ENCODE measurements at regions not wholly inside any gene's neighbourhood (a gene's known extent, or its start where the extent isn't known, plus 50 kb on each side); places are given as distances from the start of the nearest gene placed in this dataset.

DNA sequence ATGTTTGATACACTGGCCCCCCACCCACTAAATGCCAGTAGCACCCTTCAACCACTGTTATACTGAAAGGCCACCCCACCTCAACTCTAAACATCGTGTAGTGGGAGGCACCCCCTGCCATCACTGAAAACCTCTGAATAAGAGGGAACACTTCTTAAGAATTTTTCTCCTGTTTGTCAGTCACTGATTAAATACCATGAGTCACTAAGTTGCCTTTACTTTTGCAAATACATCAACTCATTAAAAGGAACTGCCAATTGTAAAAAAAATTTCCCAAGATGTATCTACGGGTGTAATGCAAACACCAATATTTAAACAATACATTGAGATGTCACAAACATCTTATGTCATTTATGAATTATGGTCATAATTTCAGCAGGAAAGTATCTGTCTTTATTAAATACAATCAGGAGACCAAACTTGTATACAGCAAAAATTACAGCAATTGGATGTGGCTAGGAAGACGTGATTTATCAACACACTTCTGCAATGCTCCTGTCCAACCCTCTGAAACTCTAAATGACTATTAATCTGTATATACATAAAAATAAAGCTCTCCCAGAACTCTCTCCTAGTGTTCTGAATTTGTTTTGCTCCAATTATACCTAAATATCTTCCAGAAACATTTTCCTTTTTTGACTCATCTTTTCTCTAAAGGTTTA is 144.1 kb upstream of the STK17B start:
- no peak overlapping the region for H3K4me3 ChIP-seq (replicated peaks in 1 of 3; ENCODE audit: low read depth in 2 of 3, low read length in 3 of 3)
- no peak overlapping the region for H3K4me3 Mint-ChIP-seq
- peaks cover 1 to 4% (median 4%) of the 10 kb centered on the region in 3 donors for H3K27me3 Mint-ChIP-seq (ENCODE audit: low read depth in 3 of 3)
- no peak overlapping the region for H2AFZ ChIP-seq (ENCODE audit: insufficient read depth, low read depth, low read length, poor library complexity, severe bottlenecking)
- H3K27me3 ChIP-seq (ENCODE audit: control insufficient read depth in 2 of 2, insufficient read depth in 2 of 2, low read length in 2 of 2) = no peaks in the 10 kb centered on the region
- H3K36me3 ChIP-seq (replicated peaks in 1 of 2; ENCODE audit: control insufficient read depth in 1 of 2, insufficient read depth in 2 of 2, low read length in 2 of 2) = no peaks in the 10 kb centered on the region
- H3K9ac ChIP-seq (ENCODE audit: insufficient read depth, low read length, poor library complexity, severe bottlenecking) = no peak overlapping the region
- no peaks in the 10 kb centered on the region for H3K4me1 Mint-ChIP-seq
- no peak for DNase-seq
- H3K9me3 ChIP-seq (replicated peaks in 1 of 2; ENCODE audit: control insufficient read depth in 1 of 2, insufficient read depth in 1 of 2, low read length in 2 of 2) = no peaks in the 10 kb centered on the region
- 100% methylated on average over 1 of the region's 3 CpGs for WGBS (ENCODE audit: insufficient coverage)
- H3K27ac Mint-ChIP-seq = no peak overlapping the region
- H3K79me2 ChIP-seq (ENCODE audit: insufficient read depth, low read length) = no peaks in the 10 kb centered on the region
- TF ChIP-seq, protein P1, sequence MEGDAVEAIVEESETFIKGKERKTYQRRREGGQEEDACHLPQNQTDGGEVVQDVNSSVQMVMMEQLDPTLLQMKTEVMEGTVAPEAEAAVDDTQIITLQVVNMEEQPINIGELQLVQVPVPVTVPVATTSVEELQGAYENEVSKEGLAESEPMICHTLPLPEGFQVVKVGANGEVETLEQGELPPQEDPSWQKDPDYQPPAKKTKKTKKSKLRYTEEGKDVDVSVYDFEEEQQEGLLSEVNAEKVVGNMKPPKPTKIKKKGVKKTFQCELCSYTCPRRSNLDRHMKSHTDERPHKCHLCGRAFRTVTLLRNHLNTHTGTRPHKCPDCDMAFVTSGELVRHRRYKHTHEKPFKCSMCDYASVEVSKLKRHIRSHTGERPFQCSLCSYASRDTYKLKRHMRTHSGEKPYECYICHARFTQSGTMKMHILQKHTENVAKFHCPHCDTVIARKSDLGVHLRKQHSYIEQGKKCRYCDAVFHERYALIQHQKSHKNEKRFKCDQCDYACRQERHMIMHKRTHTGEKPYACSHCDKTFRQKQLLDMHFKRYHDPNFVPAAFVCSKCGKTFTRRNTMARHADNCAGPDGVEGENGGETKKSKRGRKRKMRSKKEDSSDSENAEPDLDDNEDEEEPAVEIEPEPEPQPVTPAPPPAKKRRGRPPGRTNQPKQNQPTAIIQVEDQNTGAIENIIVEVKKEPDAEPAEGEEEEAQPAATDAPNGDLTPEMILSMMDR (IDR thresholded peaks at IDR 0.05) = no peak
- H3K4me2 ChIP-seq (replicated peaks; ENCODE audit: extremely low read depth, low read length, poor library complexity, severe bottlenecking) = no peak overlapping the region
- intact Hi-C loops (cut with micrococcal nuclease) = no loop called here
- no peaks in the 10 kb centered on the region for H4K20me1 ChIP-seq (ENCODE audit: insufficient read depth, low read length)
- H3K36me3 Mint-ChIP-seq = no peaks in the 10 kb centered on the region
- no peaks in the 10 kb centered on the region for H3K4me1 ChIP-seq (ENCODE audit: control insufficient read depth in 1 of 2, insufficient read depth in 2 of 2, low read length in 2 of 2)
- no peak overlapping the region for H3K27ac ChIP-seq (ENCODE audit: low read depth in 1 of 2, low read length in 2 of 2)
- H3K9me3 Mint-ChIP-seq = peaks cover 0 to 2% (median 0%) of the 10 kb centered on the region in 7 donors

DNA sequence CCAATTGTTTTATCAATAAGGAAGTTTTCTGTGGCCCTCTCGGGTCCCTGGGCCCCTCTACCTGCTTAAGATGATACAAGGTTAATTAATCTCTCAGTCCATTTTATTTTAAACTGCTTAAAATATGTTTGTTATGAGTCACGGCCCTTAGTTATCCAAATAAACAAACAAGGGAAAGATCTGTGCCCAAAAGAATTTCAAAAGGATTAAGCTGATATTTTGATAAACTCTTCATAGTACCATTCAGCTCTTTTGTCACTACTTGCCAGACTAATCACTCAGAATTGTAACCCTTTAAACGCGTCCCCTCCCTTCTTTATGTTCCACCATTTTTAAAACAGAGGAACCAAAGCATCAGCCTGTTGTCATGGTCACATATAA is 144.7 kb upstream of the STK17B start:
- H3K4me3 ChIP-seq (replicated peaks in 1 of 3; ENCODE audit: low read depth in 2 of 3, low read length in 3 of 3) = no peak overlapping the region
- TF ChIP-seq, protein P1 (IDR thresholded peaks at IDR 0.05) = no peak
- no peak overlapping the region for H3K4me3 Mint-ChIP-seq
- H2AFZ ChIP-seq (ENCODE audit: insufficient read depth, low read depth, low read length, poor library complexity, severe bottlenecking) = no peak overlapping the region
- no peaks in the 10 kb centered on the region for H3K79me2 ChIP-seq (ENCODE audit: insufficient read depth, low read length)
- WGBS (ENCODE audit: insufficient coverage) = no CpG with 5 or more reads among the region's 4 CpGs
- H3K36me3 Mint-ChIP-seq = no peaks in the 10 kb centered on the region
- no peaks in the 10 kb centered on the region for H3K4me1 Mint-ChIP-seq
- DNase-seq = no peak
- intact Hi-C loops (cut with micrococcal nuclease) = no loop called here
- H3K9me3 Mint-ChIP-seq = peaks cover 0 to 5% (median 0%) of the 10 kb centered on the region in 7 donors
- H3K27me3 ChIP-seq (ENCODE audit: control insufficient read depth in 2 of 2, insufficient read depth in 2 of 2, low read length in 2 of 2) = no peaks in the 10 kb centered on the region
- no peak overlapping the region for H3K27ac ChIP-seq (ENCODE audit: low read depth in 1 of 2, low read length in 2 of 2)
- H3K9me3 ChIP-seq (replicated peaks in 1 of 2; ENCODE audit: control insufficient read depth in 1 of 2, insufficient read depth in 1 of 2, low read length in 2 of 2) = no peaks in the 10 kb centered on the region
- no peak overlapping the region for H3K4me2 ChIP-seq (replicated peaks; ENCODE audit: extremely low read depth, low read length, poor library complexity, severe bottlenecking)
- no peak overlapping the region for H3K9ac ChIP-seq (ENCODE audit: insufficient read depth, low read length, poor library complexity, severe bottlenecking)
- H3K4me1 ChIP-seq (ENCODE audit: control insufficient read depth in 1 of 2, insufficient read depth in 2 of 2, low read length in 2 of 2) = no peaks in the 10 kb centered on the region
- H3K27me3 Mint-ChIP-seq (ENCODE audit: low read depth in 3 of 3) = peaks cover 1 to 4% (median 4%) of the 10 kb centered on the region in 3 donors
- no peaks in the 10 kb centered on the region for H3K36me3 ChIP-seq (replicated peaks in 1 of 2; ENCODE audit: control insufficient read depth in 1 of 2, insufficient read depth in 2 of 2, low read length in 2 of 2)
- no peaks in the 10 kb centered on the region for H4K20me1 ChIP-seq (ENCODE audit: insufficient read depth, low read length)
- H3K27ac Mint-ChIP-seq = no peak overlapping the region

Measured in CD14-positive monocyte (primary cell).